Stimulated activated naive CD4-positive, alpha-beta T cell (primary cell): ENCODE measurements at regions not wholly inside any gene's neighbourhood (a gene's known extent, or its start where the extent isn't known, plus 50 kb on each side); places are given as distances from the start of the nearest gene placed in this dataset.

Source experiments
- DNase-seq, 6 experiments: peaks; one replicate each; lab custom pipeline; 2025; lab: John Stamatoyannopoulos, UW

DNA sequence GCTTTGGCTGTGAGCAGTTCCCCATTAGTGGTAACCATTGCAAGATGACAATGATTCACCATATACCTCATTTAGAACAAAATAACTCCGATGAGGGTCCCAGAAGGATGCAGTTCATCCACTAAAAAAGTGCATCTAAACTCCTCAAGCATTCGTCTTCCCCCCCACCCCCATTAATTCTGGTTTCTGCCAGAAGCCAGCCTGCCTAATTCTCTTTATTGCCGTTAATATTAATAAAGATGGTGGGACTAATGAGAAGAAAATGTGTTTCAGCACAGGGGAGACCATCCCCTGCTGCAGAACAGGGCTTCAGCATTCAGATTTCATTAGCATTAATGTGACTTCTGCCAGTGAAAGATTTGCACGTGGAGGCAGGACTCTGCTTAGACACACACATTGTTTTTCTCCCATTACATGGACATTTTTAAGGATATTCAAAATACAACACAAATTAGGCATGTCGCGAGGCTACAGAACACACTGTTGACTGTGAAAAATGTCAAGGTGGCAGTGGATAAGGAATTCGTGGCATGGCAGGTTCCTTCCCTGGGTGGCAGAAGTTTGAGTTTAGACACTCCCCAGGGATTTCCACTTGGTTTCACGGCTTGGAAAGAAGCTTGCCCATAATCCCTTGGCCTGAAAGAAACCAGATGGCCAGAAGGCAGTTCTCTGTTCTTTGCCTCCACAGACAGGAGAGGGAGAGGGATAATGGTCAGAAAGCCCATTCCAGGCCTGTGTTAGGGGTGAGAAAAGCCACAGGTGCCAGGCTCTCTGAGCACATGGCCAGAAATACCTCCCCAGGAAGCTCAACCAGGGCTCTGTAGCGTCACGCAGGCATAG, 236.5 kb downstream of the FOXO1 start:
- no peak for DNase-seq

DNA sequence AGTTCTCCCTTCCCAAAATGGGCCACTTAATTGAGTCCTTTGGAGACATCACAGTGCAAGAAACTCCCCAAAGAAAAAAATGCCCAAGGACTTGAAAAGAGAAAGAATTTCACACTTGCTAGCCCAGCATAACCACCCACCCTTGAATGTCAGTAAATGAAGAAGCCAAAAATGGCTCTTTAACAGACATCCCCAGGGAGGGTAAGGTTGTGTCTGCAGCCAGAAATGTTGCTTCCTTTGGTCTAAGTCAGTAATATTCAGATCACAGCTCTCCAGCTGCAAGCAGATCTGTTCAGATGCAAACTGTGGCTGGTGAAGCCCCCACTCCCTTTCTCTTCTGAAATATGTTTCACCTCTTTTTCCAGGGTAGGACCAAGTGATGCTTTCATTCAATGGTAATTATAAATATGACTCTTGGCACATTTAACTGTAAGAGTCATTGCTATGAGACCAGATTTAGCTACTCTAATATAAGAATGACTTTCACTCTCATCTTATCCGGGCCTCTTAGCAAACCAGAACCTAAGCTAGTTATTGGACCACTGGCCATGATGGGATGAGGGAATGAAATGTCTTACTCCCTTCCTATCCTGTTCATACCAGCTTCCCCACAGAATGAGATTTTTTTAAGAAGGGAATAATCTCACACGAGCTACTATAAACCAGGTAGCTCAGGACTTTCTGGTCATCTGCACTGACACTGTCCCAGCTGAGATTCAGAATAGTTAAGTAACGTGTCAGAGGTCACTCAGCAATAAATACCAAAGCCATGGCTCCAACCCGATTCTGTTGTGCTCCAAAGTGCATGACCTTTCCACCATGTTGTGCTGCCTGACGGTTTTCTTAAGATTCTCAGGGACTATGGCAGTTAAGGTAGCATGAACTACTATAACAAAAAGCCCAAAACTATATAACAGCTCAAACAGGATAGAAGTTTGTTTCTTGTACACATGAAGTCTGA, 234.1 kb downstream of the FOXO1 start:
- no peak for DNase-seq

- no peak for DNase-seq
Observed at GRCh38 chr13:40433001-40433400, 233.4 kb downstream of the FOXO1 start.

- peak in 2 of 6 experiments; percentile 11 to 29 for DNase-seq
Observed at GRCh38 chr13:40433577-40433976, 232.9 kb downstream of the FOXO1 start.

GRCh38 chr13:40434516-40435397, 231.7 kb downstream of the FOXO1 start:
- DNase-seq: peak in 1 of 6 experiments; percentile 9

- peak in 1 of 6 experiments; percentile 42 for DNase-seq
Observed at GRCh38 chr13:40438022-40438680, 228.3 kb downstream of the FOXO1 start.

GRCh38 chr13:40438999-40439797, 227.2 kb downstream of the FOXO1 start:
- peak in 2 of 6 experiments; percentile 27 to 40 for DNase-seq

GRCh38 chr13:40439928-40440327, 226.5 kb downstream of the FOXO1 start:
- no peak for DNase-seq

DNA sequence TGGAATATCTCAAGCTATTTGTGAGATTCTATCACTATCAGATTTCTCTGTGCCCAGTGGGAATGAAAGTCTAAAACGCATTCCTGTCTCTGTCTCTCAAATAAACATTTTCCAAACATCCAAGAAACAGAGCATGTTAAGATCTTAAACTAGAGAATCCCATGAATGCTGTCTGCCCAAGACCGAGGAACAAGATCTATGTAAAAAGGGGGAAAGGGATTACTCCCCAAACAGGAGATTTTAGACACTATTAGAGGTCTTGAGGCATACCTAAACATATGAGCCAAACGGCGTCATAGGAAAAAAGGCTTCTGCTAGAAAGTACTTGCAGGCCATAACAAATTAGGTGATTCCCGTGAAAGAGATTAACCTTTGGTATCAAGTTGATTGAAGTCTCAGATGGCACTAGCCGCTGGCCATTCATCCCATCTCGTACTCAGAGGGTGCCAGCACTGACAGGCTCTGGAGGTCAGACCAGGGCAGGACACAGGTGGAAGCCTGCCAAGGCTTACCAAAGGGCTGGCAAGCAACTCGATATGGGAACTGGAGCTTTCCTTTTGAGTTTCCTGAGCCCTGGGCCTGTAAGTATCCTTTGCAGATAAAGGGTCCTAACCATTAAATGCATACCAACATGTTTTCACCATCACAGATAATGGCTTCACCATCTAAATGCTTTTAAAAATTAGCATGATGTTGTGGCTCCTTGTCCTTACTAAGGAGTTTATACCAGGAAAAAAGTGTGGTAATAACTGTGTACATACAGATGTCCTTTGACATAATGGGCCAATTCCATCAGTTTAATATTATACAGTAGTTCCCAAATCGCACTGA, 225.2 kb downstream of the FOXO1 start:
- no peak for DNase-seq

DNA sequence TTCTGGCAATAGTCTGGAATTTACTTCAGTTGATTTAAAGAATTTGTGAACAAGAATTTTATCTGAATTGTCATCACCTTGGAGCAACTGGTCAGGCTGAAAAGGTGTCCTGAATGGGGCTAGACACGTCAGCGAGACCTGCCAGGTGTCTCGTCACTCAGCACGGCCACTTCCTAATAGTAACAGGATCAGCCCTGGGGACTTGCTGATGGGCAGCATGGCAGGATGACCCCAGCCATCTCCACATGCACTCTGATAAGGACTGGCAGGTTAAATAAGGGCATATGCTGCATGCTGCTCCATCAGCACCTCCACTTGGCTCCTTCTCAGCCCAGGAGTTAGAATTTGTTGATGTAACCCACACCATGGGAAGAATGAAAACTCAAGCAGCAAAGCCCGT, 224.2 kb downstream of the FOXO1 start:
- no peak for DNase-seq

DNA sequence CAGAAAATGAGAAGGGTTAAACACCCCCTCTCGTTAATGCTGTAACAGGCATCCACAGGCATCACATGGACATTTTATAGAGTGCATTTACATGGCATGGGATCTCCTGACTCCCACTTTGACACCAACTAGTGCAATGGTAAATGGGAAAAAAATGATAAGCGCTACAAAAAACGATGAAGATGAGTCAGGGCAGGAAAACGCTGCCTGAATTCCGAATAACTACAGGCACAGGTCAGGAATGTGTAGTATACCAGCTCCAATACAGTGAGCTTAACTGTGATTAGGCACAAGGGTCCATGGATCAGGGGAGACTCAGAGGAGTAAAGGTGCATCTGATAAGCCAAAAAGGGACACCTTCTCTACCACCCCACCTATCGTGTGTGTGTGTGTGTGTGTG, 223.6 kb downstream of the FOXO1 start:
- DNase-seq: no peak

DNA sequence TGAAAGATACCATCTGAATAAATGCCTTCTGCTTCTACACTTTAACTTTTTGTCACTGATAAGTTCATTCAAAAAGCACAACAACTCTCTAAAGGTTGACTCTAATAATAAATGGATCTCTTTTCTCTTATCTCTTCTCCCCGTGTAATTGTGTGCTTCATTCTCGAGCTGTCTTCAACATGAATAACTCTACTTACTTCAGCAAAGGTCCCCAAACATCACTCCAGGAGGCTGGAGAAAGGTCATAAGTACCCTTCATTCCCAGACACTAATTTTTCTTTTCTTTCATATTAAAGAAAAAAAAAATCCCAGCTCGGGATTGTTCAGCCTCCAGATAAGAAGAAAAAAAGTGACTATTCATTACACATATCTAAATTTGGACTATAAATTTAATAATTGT, 222.2 kb downstream of the FOXO1 start:
- DNase-seq: no peak

GRCh38 chr13:40445557-40445990, 220.9 kb downstream of the FOXO1 start:
- DNase-seq: no peak

GRCh38 chr13:40446365-40446764, 220.1 kb downstream of the FOXO1 start:
- DNase-seq: no peak

DNA sequence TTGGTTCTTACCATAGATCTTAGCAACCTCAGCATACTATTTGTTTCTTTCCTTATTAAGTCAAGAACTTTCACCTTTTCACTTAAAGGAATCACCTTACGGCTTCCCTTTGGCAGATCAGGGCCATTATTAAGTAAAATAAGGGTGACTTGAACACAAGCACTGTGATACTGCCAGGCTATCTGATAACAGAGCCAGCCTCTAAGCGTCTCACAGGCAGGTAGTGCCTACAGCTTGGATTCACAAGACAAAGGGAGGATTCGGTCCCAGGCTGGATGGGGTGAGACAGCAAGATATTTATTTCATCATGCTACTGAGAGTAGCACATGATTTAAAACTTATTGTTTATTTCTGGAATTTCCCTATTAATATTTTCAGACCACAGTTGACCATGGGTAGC, 218.6 kb downstream of the FOXO1 start:
- DNase-seq: no peak

DNA sequence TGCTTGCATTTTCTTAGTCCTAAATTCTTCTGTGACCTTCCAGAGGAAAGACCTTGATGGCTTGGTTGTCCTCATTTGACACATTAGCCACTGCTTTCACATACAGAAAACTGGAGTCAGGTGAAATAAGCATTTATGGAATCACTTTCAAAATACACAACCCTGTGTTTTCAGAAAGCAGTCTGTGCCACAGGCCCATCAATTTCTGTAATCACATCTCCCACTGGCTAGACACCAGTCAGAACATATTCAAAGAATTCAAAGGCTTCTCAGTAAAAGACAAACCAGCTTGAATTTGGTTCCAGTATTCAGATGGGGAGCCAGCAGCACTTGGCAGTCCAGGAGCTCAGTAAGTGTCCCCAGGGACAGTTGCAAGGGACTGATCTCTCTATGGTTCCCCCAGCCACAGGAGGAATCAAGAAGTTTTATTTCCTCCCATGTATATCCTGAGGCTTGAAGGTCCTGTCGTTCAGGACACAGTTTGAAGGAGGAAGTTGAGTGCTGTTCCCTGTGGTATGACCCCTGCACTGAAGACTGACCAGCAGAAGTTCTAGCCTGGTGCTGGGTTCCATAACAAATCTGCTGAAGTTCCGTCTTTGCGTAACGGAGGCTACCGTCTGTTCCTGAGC, 214.3 kb downstream of the FOXO1 start:
- no peak for DNase-seq

- no peak for DNase-seq
Observed at GRCh38 chr13:40452741-40453334, 213.6 kb downstream of the FOXO1 start.

- no peak for DNase-seq
Observed at GRCh38 chr13:40453351-40454021, 213.0 kb downstream of the FOXO1 start.
